ENCODE measurements at regions not wholly inside any gene's neighbourhood (a gene's known extent, or its start where the extent isn't known, plus 50 kb on each side); places are given as distances from the start of the nearest gene placed in this dataset.

- BruUV-seq (replicated peaks), result no TSS peak
- Histone ChIP-seq H3K27ac (ENCODE audit: insufficient read depth, low read depth, low read length) (no peak overlapping the region), H3K4me2 (ENCODE audit: insufficient read depth, low read length) (no peak overlapping the region), H2AFZ (ENCODE audit: low read depth, low read length) (no peak overlapping the region), H3K4me3 (replicated peaks in 1 of 3; ENCODE audit: insufficient read depth in 1 of 3, low read depth in 1 of 3, low read length in 3 of 3) (no peak overlapping the region), H4K20me1 (replicated peaks; ENCODE audit: control insufficient read depth, extremely low read depth, insufficient read depth, low read length) (no peaks in the 10 kb centered on the region), H3K79me2 (ENCODE audit: control insufficient read depth, insufficient read depth, low read length) (no peaks in the 10 kb centered on the region), H3K9me3 (replicated peaks; ENCODE audit: control insufficient read depth, insufficient read depth, low read length) (no peaks in the 10 kb centered on the region), H3K9ac (replicated peaks; ENCODE audit: extremely low read depth, insufficient read depth, low read length) (no peak overlapping the region), H3K36me3 (ENCODE audit: control insufficient read depth in 2 of 2, extremely low read depth in 1 of 2, insufficient read depth in 2 of 2, low read length in 2 of 2) (no peaks in the 10 kb centered on the region), H3K4me1 (ENCODE audit: control insufficient read depth, extremely low read depth, insufficient read depth, low read length) (no peaks in the 10 kb centered on the region), H3K27me3 (ENCODE audit: control insufficient read depth in 2 of 2, insufficient read depth in 2 of 2, low read length in 2 of 2) (no peaks in the 10 kb centered on the region), H3K9me1 (replicated peaks; ENCODE audit: control insufficient read depth, extremely low read depth, insufficient read depth, low read length) (no peaks in the 10 kb centered on the region)
- dilution Hi-C loops (cut with MboI; ENCODE audit: extremely low pct_ligation_motif_present, low sequenced_read_pairs), result no loop called here
- TF ChIP-seq EZH2 (IDR thresholded peaks at IDR 0.05; ENCODE audit: borderline replicate concordance, low read depth, low read length, severe bottlenecking) (no peak), POLR2AphosphoS5 (IDR thresholded peaks at IDR 0.05; ENCODE audit: insufficient read depth, low read depth, low read length) (no peak), JUN (IDR thresholded peaks at IDR 0.05; ENCODE audit: borderline replicate concordance, insufficient read depth, insufficient read length, low read depth) (no peak), POLR2A (IDR thresholded peaks at IDR 0.05; ENCODE audit: low read depth, low read length) (no peak), FOS (IDR thresholded peaks at IDR 0.05; ENCODE audit: borderline replicate concordance, insufficient read depth, low read length) (no peak), GATA2 (IDR thresholded peaks at IDR 0.05; ENCODE audit: insufficient read depth, insufficient read length, low read depth, low read length) (no peak), MAX (IDR thresholded peaks at IDR 0.05; ENCODE audit: insufficient read depth, insufficient read length) (no peak), CTCF (IDR thresholded peaks at IDR 0.05; ENCODE audit: extremely low read depth in 1 of 2, insufficient read depth in 1 of 2, low read depth in 1 of 2, low read length in 2 of 2) (no peak), MYC (IDR thresholded peaks at IDR 0.05; ENCODE audit: low read depth, low read length) (no peak)
- ChIA-PET CTCF (interaction anchor here (1.3 to 1.9 kb wide), 2 partner anchors 12 to 13 kb away, joined by 3 to 6 read pairs; no protein-coding TSS in a partner anchor), POLR2A (no interaction called here)
- intact Hi-C loops (cut with micrococcal nuclease), result no loop called here
- FAIRE-seq, result no peak
- no peak for DNase-seq (ENCODE audit: low read depth, low spot score)
These were observed 160.2 kb downstream of the SERPINI1 start for GRCh38 chr3:167895684-167896083.

Measured in endothelial cell of umbilical vein (primary cell).